ENCODE measurements at regions not wholly inside any gene's neighbourhood (a gene's known extent, or its start where the extent isn't known, plus 50 kb on each side); places are given as distances from the start of the nearest gene placed in this dataset.

DNA sequence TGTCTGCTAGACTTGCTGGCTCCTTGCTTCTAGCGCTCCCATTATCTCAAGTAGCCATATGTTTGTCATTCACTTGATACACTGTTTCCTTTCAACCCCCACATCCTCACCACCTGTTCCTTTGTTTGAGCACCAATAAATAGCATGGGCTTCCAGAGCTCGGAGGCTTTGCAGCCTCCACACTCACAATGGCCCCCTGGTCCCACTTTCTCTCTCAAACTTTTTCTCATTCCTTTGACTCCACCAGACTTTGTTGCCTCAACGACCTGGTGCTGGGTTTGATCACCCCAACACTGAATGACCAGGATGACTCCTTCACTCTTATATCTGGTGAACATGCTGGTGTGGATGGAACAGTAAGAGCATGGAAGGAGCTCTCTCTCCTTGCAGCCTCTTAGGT lies 114.5 kb upstream of the TRIM24 start:
- H3K27ac ChIP-seq (replicated peaks) = no peak overlapping the region
- no peaks in the 10 kb centered on the region for H3K4me1 ChIP-seq
- H3K27me3 ChIP-seq (ENCODE audit: low read depth) = no peaks in the 10 kb centered on the region
- H3K9me3 ChIP-seq (replicated peaks) = peaks cover 86% of the 10 kb centered on the region
- H3K36me3 ChIP-seq = no peaks in the 10 kb centered on the region
- no peak for DNase-seq
- no peak overlapping the region for H3K4me3 ChIP-seq
- intact Hi-C loops (cut with micrococcal nuclease) = no loop called here
- TF ChIP-seq, protein P1, sequence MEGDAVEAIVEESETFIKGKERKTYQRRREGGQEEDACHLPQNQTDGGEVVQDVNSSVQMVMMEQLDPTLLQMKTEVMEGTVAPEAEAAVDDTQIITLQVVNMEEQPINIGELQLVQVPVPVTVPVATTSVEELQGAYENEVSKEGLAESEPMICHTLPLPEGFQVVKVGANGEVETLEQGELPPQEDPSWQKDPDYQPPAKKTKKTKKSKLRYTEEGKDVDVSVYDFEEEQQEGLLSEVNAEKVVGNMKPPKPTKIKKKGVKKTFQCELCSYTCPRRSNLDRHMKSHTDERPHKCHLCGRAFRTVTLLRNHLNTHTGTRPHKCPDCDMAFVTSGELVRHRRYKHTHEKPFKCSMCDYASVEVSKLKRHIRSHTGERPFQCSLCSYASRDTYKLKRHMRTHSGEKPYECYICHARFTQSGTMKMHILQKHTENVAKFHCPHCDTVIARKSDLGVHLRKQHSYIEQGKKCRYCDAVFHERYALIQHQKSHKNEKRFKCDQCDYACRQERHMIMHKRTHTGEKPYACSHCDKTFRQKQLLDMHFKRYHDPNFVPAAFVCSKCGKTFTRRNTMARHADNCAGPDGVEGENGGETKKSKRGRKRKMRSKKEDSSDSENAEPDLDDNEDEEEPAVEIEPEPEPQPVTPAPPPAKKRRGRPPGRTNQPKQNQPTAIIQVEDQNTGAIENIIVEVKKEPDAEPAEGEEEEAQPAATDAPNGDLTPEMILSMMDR (IDR thresholded peaks at IDR 0.05; ENCODE audit: borderline replicate concordance) = no peak

DNA sequence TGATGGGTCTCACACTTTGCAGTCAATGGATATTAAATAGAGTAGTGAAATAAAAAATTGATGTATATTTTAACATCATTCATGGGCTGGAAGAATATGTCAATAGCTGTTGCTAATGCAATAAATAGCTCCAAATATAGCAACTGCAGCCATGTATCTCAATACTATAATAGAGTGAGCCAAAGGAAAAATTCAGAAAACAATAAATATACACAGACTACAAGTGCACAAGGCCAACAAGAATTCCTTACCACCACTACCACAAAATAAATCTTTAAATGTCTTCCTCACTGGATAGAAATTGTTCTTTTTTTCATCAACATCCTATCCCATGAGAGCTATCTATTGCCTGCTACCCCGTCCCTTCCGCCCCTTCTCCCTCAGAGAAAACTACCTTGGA lies 113.1 kb upstream of the TRIM24 start:
- TF ChIP-seq, protein P1 (IDR thresholded peaks at IDR 0.05; ENCODE audit: borderline replicate concordance) = no peak
- no peaks in the 10 kb centered on the region for H3K27me3 ChIP-seq (ENCODE audit: low read depth)
- no peak overlapping the region for H3K27ac ChIP-seq (replicated peaks)
- H3K4me3 ChIP-seq = no peak overlapping the region
- no peaks in the 10 kb centered on the region for H3K36me3 ChIP-seq
- peaks cover 87% of the 10 kb centered on the region for H3K9me3 ChIP-seq (replicated peaks)
- no peak for DNase-seq
- intact Hi-C loops (cut with micrococcal nuclease) = no loop called here
- H3K4me1 ChIP-seq = no peaks in the 10 kb centered on the region

- Histone ChIP-seq H3K9me3 (replicated peaks) (peaks cover 62% of the 10 kb centered on the region), H3K27me3 (ENCODE audit: low read depth) (no peaks in the 10 kb centered on the region), H3K27ac (replicated peaks) (no peak overlapping the region), H3K36me3 (no peaks in the 10 kb centered on the region), H3K4me3 (no peak overlapping the region), H3K4me1 (no peaks in the 10 kb centered on the region)
- no peak for DNase-seq
- intact Hi-C loops (cut with micrococcal nuclease) = no loop called here
- TF ChIP-seq, protein P1 (IDR thresholded peaks at IDR 0.05; ENCODE audit: borderline replicate concordance) = no peak
Measured at GRCh38 chr7:138349841-138350700, 110.0 kb upstream of the TRIM24 start.

DNA sequence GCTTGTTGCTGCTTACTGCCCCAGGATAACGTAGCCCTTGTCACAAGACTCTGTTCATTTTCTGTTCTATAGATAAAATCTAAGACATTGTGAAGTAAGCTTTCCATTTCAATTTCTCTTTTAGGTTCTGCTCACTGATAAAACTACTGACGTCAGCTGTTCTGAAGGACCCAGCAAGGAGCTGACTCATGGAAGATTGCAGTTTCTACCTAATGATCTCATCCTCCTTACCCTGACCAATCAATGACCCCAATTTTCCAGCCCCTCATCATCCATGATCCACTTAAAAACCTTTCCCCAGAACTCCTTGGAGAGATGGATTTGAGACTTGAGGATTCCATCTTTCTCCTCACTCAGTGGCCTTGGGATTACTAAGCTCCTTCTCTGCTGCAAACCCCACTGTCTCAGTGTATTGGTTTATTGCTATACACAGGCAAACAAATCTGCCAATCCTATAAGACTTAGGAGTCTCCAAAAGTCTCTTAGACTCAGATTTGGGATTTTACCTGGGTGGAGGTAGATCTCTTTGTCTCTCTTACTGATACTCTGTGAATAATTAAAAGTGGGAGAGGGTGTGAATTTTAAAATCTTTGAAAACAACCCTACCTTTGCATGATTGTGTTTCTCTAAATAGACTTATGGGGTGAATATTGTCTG lies 109.2 kb upstream of the TRIM24 start:
- DNase-seq = no peak
- Histone ChIP-seq H3K4me3 (no peak overlapping the region), H3K27me3 (ENCODE audit: low read depth) (no peaks in the 10 kb centered on the region), H3K36me3 (no peaks in the 10 kb centered on the region), H3K9me3 (replicated peaks) (peaks cover 54% of the 10 kb centered on the region), H3K27ac (replicated peaks) (no peak overlapping the region), H3K4me1 (no peaks in the 10 kb centered on the region)
- TF ChIP-seq, protein P1 (IDR thresholded peaks at IDR 0.05; ENCODE audit: borderline replicate concordance) = no peak
- intact Hi-C loops (cut with micrococcal nuclease) = no loop called here

GRCh38 chr7:138352570-138353461 lies 107.2 kb upstream of the TRIM24 start:
- intact Hi-C loops (cut with micrococcal nuclease) = no loop called here
- TF ChIP-seq, protein P1 (IDR thresholded peaks at IDR 0.05; ENCODE audit: borderline replicate concordance) = no peak

More at GRCh38 chr7:138352570-138353461, 107.2 kb upstream of the TRIM24 start:
- H3K27ac ChIP-seq (replicated peaks) = no peak overlapping the region
- no peak for DNase-seq
- no peaks in the 10 kb centered on the region for H3K4me1 ChIP-seq
- no peak overlapping the region for H3K4me3 ChIP-seq
- H3K9me3 ChIP-seq (replicated peaks) = peaks cover 37% of the 10 kb centered on the region
- H3K27me3 ChIP-seq (ENCODE audit: low read depth) = no peaks in the 10 kb centered on the region
- H3K36me3 ChIP-seq = no peaks in the 10 kb centered on the region

Data from left ventricle myocardium inferior (tissue), 1 donor.